ENCODE measurements at regions not wholly inside any gene's neighbourhood (a gene's known extent, or its start where the extent isn't known, plus 50 kb on each side); places are given as distances from the start of the nearest gene placed in this dataset.

DNA sequence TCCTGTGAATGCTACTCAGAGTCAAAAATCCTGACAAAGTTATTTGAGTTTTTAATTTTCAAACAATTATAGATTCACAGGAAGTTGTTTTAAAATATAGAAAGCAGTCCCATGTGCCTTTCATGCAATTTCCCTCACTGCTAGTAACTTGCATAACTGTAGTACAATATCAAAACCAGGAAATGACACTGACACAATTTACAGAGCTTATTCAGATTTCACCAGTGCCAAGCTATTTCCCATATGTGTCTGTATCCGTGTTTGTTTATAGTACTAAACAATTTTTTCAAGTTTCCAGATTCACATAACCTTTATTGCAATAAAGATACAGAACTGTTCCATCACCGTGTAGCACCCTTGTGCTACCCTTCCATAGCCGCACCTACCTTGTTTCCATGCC, 934.6 kb downstream of the PCDH17 start:
- TF ChIP-seq EZH2 (IDR thresholded peaks at IDR 0.05; ENCODE audit: borderline replicate concordance, insufficient read depth, low read length, poor library complexity, severe bottlenecking) (no peak), TAF1 (IDR thresholded peaks at IDR 0.05; ENCODE audit: low read depth) (no peak), MXI1 (conservative IDR thresholded peaks at IDR 0.05; ENCODE audit: poor library complexity, severe bottlenecking) (no peak), EP300 (conservative IDR thresholded peaks at IDR 0.05; ENCODE audit: poor library complexity, severe bottlenecking) (no peak), RAD21 (conservative IDR thresholded peaks at IDR 0.05) (no peak), POLR2AphosphoS5 (IDR thresholded peaks at IDR 0.05) (no peak), SMC3 (conservative IDR thresholded peaks at IDR 0.05; ENCODE audit: poor library complexity) (no peak)
- TF ChIP-seq, protein P1, sequence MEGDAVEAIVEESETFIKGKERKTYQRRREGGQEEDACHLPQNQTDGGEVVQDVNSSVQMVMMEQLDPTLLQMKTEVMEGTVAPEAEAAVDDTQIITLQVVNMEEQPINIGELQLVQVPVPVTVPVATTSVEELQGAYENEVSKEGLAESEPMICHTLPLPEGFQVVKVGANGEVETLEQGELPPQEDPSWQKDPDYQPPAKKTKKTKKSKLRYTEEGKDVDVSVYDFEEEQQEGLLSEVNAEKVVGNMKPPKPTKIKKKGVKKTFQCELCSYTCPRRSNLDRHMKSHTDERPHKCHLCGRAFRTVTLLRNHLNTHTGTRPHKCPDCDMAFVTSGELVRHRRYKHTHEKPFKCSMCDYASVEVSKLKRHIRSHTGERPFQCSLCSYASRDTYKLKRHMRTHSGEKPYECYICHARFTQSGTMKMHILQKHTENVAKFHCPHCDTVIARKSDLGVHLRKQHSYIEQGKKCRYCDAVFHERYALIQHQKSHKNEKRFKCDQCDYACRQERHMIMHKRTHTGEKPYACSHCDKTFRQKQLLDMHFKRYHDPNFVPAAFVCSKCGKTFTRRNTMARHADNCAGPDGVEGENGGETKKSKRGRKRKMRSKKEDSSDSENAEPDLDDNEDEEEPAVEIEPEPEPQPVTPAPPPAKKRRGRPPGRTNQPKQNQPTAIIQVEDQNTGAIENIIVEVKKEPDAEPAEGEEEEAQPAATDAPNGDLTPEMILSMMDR (IDR thresholded peaks at IDR 0.05; ENCODE audit: poor library complexity, severe bottlenecking): no peak
- TF ChIP-seq, protein P2, sequence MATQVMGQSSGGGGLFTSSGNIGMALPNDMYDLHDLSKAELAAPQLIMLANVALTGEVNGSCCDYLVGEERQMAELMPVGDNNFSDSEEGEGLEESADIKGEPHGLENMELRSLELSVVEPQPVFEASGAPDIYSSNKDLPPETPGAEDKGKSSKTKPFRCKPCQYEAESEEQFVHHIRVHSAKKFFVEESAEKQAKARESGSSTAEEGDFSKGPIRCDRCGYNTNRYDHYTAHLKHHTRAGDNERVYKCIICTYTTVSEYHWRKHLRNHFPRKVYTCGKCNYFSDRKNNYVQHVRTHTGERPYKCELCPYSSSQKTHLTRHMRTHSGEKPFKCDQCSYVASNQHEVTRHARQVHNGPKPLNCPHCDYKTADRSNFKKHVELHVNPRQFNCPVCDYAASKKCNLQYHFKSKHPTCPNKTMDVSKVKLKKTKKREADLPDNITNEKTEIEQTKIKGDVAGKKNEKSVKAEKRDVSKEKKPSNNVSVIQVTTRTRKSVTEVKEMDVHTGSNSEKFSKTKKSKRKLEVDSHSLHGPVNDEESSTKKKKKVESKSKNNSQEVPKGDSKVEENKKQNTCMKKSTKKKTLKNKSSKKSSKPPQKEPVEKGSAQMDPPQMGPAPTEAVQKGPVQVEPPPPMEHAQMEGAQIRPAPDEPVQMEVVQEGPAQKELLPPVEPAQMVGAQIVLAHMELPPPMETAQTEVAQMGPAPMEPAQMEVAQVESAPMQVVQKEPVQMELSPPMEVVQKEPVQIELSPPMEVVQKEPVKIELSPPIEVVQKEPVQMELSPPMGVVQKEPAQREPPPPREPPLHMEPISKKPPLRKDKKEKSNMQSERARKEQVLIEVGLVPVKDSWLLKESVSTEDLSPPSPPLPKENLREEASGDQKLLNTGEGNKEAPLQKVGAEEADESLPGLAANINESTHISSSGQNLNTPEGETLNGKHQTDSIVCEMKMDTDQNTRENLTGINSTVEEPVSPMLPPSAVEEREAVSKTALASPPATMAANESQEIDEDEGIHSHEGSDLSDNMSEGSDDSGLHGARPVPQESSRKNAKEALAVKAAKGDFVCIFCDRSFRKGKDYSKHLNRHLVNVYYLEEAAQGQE (IDR thresholded peaks at IDR 0.05; ENCODE audit: borderline replicate concordance): no peak
